ENCODE measurements at regions not wholly inside any gene's neighbourhood (a gene's known extent, or its start where the extent isn't known, plus 50 kb on each side); places are given as distances from the start of the nearest gene placed in this dataset.

GRCh38 chr1:209529233-209529632 lies 54.3 kb upstream of the CAMK1G start:
- TF ChIP-seq CTCF (IDR thresholded peaks at IDR 0.05) = no peak
- no peak for TF ChIP-seq POLR2A (IDR thresholded peaks at IDR 0.05; ENCODE audit: low read depth)
- no peak for TF ChIP-seq EP300 (IDR thresholded peaks at IDR 0.05)
